Central memory CD8-positive, alpha-beta T cell (primary cell): ENCODE measurements at regions not wholly inside any gene's neighbourhood (a gene's known extent, or its start where the extent isn't known, plus 50 kb on each side); places are given as distances from the start of the nearest gene placed in this dataset.
A peak's percentile ranks its signal among the peaks of the same experiment; 100 is the strongest.

Source experiments
- ATAC-seq: fragments of 150-1000 bp; cut with Tn5 transposase; replicated peaks from 2 replicates; pipeline ENCODE4 v1.10.0; 2022; ENCODE audit warnings: mild to moderate bottlenecking, moderate FRiP score, moderate number of reproducible peaks; ENCODE audit not compliant: poor library complexity, severe bottlenecking; ENCODE audit errors: extremely low read depth
- DNase-seq, 2 donors: peaks; one replicate each; pipeline ENCODE4 v3.0.0; 2021; ENCODE audit warnings: low spot score in 2 of 2
- H3K27ac Mint-ChIP-seq: one replicate; pipeline ENCODE4 v1.8.0; 2022; ENCODE audit warnings: low read depth, mild to moderate bottlenecking, moderate library complexity, mixed read lengths
- H3K27me3 Mint-ChIP-seq: one replicate; pipeline ENCODE4 v1.8.0; 2022; ENCODE audit warnings: mixed read lengths
- H3K36me3 Mint-ChIP-seq: one replicate; pipeline ENCODE4 v1.8.0; 2022; ENCODE audit warnings: mild to moderate bottlenecking, moderate library complexity, mixed read lengths; ENCODE audit not compliant: insufficient read depth
- H3K4me1 Mint-ChIP-seq: one replicate; pipeline ENCODE4 v1.8.0; 2022; ENCODE audit warnings: mixed read lengths
- H3K4me3 Mint-ChIP-seq: one replicate; pipeline ENCODE4 v1.8.0; 2022; ENCODE audit warnings: mild to moderate bottlenecking, moderate library complexity, mixed read lengths
- H3K9me3 Mint-ChIP-seq: one replicate; pipeline ENCODE4 v1.8.0; 2022; ENCODE audit warnings: mixed read lengths

- H3K9me3 Mint-ChIP-seq = no peaks in the 10 kb centered on the region
- H3K27me3 Mint-ChIP-seq = peaks cover 36% of the 10 kb centered on the region
- no peaks in the 10 kb centered on the region for H3K4me1 Mint-ChIP-seq
- H3K4me3 Mint-ChIP-seq = no peak overlapping the region
- H3K36me3 Mint-ChIP-seq = peaks cover 2% of the 10 kb centered on the region
- no peak overlapping the region for H3K27ac Mint-ChIP-seq
- ATAC-seq (no peak), DNase-seq (peak in 1 of 2 donors; percentile 14)
Measured at GRCh38 chr16:56041556-56042140, 149.6 kb upstream of the GNAO1 start.

- DNase-seq = no peak
- Mint-ChIP-seq H3K4me1 (no peaks in the 10 kb centered on the region), H3K9me3 (no peaks in the 10 kb centered on the region), H3K27ac (no peak overlapping the region), H3K27me3 (peaks cover 57% of the 10 kb centered on the region), H3K36me3 (peaks cover 2% of the 10 kb centered on the region), H3K4me3 (no peak overlapping the region)
- ATAC-seq = no peak
Measured at GRCh38 chr16:56038564-56039098, 152.7 kb upstream of the GNAO1 start.

- no peaks in the 10 kb centered on the region for H3K4me1 Mint-ChIP-seq
- no peak overlapping the region for H3K27ac Mint-ChIP-seq
- no peak for DNase-seq
- no peaks in the 10 kb centered on the region for H3K9me3 Mint-ChIP-seq
- ATAC-seq = no peak
- no peaks in the 10 kb centered on the region for H3K36me3 Mint-ChIP-seq
- no peak overlapping the region for H3K4me3 Mint-ChIP-seq
- peaks cover 43% of the 10 kb centered on the region for H3K27me3 Mint-ChIP-seq
Measured at GRCh38 chr16:56032072-56032471, 156.9 kb upstream of the CES5A start.

GRCh38 chr16:56029026-56029425 is 153.9 kb upstream of the CES5A start:
- no peak overlapping the region for H3K4me3 Mint-ChIP-seq
- no peaks in the 10 kb centered on the region for H3K36me3 Mint-ChIP-seq
- H3K27ac Mint-ChIP-seq = no peak overlapping the region
- DNase-seq = no peak
- peaks cover 15% of the 10 kb centered on the region for H3K27me3 Mint-ChIP-seq
- H3K9me3 Mint-ChIP-seq = no peaks in the 10 kb centered on the region
- ATAC-seq = no peak
- no peaks in the 10 kb centered on the region for H3K4me1 Mint-ChIP-seq

GRCh38 chr16:56022818-56023217 is 147.6 kb upstream of the CES5A start:
- Mint-ChIP-seq H3K4me1 (no peaks in the 10 kb centered on the region), H3K9me3 (no peaks in the 10 kb centered on the region), H3K27me3 (peaks cover 2% of the 10 kb centered on the region), H3K4me3 (no peak overlapping the region), H3K36me3 (no peaks in the 10 kb centered on the region), H3K27ac (no peak overlapping the region)
- DNase-seq = no peak
- ATAC-seq = no peak

- no peak overlapping the region for H3K27ac Mint-ChIP-seq
- H3K36me3 Mint-ChIP-seq = peaks cover 2% of the 10 kb centered on the region
- H3K27me3 Mint-ChIP-seq = peaks cover 37% of the 10 kb centered on the region
- H3K9me3 Mint-ChIP-seq = no peaks in the 10 kb centered on the region
- no peak for ATAC-seq
- H3K4me1 Mint-ChIP-seq = no peaks in the 10 kb centered on the region
- no peak for DNase-seq
- H3K4me3 Mint-ChIP-seq = no peak overlapping the region
Measured at GRCh38 chr16:56019274-56019673, 144.1 kb upstream of the CES5A start.

DNA sequence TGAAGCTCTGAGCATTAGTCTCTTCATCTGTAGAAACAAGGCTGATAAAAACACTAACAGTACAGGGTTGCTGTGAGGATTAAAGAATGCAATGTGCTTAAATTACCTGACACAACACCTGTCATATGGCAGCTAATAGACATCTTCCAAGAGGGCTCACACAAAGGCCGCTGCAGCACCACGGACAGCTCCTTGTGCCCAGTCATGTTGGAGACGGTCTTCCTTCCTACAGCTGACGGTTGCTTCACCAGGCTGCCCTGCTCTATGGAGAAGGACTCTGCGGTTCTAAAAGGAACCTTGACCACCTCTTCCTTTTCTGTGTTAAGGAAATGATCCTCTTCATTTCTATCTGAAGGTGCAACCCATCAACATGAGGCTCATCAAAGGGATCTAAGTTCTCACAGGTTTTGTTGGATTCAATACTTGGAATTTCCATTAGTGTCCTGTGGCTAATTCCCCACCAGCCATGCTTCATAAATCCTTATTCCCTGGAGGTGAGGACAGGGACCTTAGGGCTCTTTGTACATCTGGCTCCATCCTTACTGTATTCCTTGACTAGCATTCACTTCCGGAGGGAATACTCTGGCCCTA is 138.9 kb upstream of the CES5A start:
- Mint-ChIP-seq H3K27me3 (peaks cover 73% of the 10 kb centered on the region), H3K9me3 (no peaks in the 10 kb centered on the region), H3K36me3 (peaks cover 2% of the 10 kb centered on the region), H3K4me1 (no peaks in the 10 kb centered on the region), H3K27ac (no peak overlapping the region), H3K4me3 (no peak overlapping the region)
- DNase-seq = no peak
- no peak for ATAC-seq

- H3K36me3 Mint-ChIP-seq = no peaks in the 10 kb centered on the region
- no peaks in the 10 kb centered on the region for H3K4me1 Mint-ChIP-seq
- ATAC-seq = no peak
- peaks cover 77% of the 10 kb centered on the region for H3K27me3 Mint-ChIP-seq
- DNase-seq = no peak
- no peak overlapping the region for H3K4me3 Mint-ChIP-seq
- H3K9me3 Mint-ChIP-seq = no peaks in the 10 kb centered on the region
- H3K27ac Mint-ChIP-seq = no peak overlapping the region
Measured at GRCh38 chr16:56012482-56012811, 137.3 kb upstream of the CES5A start.

DNA sequence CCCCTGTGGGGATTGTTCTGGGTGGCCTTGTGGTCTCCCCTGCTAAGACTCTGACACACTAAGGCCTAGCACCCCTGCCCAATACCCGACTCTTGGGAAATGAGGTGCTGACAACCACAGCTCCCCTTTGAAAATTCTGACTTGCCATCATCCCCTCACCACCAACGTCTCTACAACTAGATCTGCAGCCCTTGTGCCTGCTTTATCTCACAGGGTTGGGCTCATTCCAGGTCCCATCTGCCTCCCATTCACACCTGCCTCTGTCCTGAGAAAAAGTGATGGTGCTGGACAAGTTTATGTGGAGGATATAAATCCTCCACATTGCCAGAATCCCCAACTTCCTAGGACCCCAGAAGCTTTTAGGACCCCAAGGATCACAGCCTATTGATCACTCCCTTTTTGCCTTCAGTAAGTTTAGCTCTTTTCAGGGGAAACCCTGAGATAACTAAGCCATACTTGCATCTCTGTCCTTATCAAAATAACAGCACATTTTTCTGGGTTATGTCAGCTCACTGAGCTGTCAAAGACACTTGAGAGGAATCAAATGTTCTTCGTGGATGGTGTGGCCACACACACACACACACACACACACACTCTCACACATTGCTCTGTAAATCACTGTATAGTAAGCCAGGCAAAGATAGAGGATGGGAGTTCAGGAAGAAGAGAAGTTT is 136.8 kb upstream of the CES5A start:
- Mint-ChIP-seq H3K4me1 (no peaks in the 10 kb centered on the region), H3K27ac (no peak overlapping the region)

GRCh38 chr16:56005958-56006357 is 130.8 kb upstream of the CES5A start:
- Mint-ChIP-seq H3K36me3 (no peaks in the 10 kb centered on the region), H3K4me3 (no peak overlapping the region), H3K4me1 (no peaks in the 10 kb centered on the region), H3K27ac (no peak overlapping the region), H3K27me3 (peaks cover 54% of the 10 kb centered on the region), H3K9me3 (no peaks in the 10 kb centered on the region)
- ATAC-seq (no peak), DNase-seq (no peak)

More for the DNA sequence above, 136.8 kb upstream of the CES5A start:
- H3K27me3 Mint-ChIP-seq = peaks cover 75% of the 10 kb centered on the region
- H3K9me3 Mint-ChIP-seq = no peaks in the 10 kb centered on the region
- no peak for ATAC-seq
- H3K4me3 Mint-ChIP-seq = no peak overlapping the region
- no peaks in the 10 kb centered on the region for H3K36me3 Mint-ChIP-seq
- DNase-seq = no peak

- ATAC-seq = no peak
- peaks cover 18% of the 10 kb centered on the region for H3K9me3 Mint-ChIP-seq
- H3K27me3 Mint-ChIP-seq = peaks cover 55% of the 10 kb centered on the region
- H3K4me3 Mint-ChIP-seq = no peak overlapping the region
- H3K4me1 Mint-ChIP-seq = no peaks in the 10 kb centered on the region
- no peaks in the 10 kb centered on the region for H3K36me3 Mint-ChIP-seq
- H3K27ac Mint-ChIP-seq = no peak overlapping the region
- no peak for DNase-seq
Measured at GRCh38 chr16:55999683-56000082, 124.5 kb upstream of the CES5A start.

- no peak for ATAC-seq
- H3K27me3 Mint-ChIP-seq = peaks cover 60% of the 10 kb centered on the region
Measured at GRCh38 chr16:55993088-55993487, 117.9 kb upstream of the CES5A start.

DNA sequence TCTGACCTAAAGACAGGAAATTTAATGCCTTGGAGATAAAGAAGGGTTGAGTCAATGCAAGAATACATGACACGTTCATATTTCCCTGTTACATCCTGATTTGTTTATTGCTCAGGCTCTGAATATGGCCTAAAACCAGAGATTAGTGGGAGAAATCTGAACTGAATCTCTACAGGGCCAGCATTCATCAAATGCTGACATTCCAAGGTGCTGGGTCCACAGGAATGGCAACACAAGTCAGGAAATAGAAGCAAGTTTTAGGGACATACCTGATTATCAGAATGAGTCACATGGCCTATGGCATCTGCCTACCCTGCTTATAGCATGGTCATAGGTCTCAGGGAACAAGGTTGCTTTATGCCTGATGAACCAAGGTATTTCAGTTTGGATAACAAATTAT is 117.4 kb upstream of the CES5A start:
- no peak overlapping the region for H3K4me3 Mint-ChIP-seq
- H3K36me3 Mint-ChIP-seq = peaks cover 2% of the 10 kb centered on the region
- ATAC-seq = no peak

More at GRCh38 chr16:55993088-55993487, 117.9 kb upstream of the CES5A start:
- no peak for DNase-seq
- Mint-ChIP-seq H3K36me3 (peaks cover 2% of the 10 kb centered on the region), H3K27ac (no peak overlapping the region), H3K9me3 (peaks cover 5% of the 10 kb centered on the region), H3K4me3 (no peak overlapping the region), H3K4me1 (no peaks in the 10 kb centered on the region)

More for the DNA sequence above, 117.4 kb upstream of the CES5A start:
- peaks cover 55% of the 10 kb centered on the region for H3K27me3 Mint-ChIP-seq
- H3K9me3 Mint-ChIP-seq = no peaks in the 10 kb centered on the region
- no peaks in the 10 kb centered on the region for H3K4me1 Mint-ChIP-seq
- no peak for DNase-seq
- H3K27ac Mint-ChIP-seq = no peak overlapping the region
